SW480 (cell line): ENCODE measurements at regions not wholly inside any gene's neighbourhood (a gene's known extent, or its start where the extent isn't known, plus 50 kb on each side); places are given as distances from the start of the nearest gene placed in this dataset.
"Not testable (repeated sequence)": the region's sequence is repeated elsewhere in the genome, so short reads cannot be mapped to it uniquely, and the experiment has no call there.

ENCODE experiments used
- DNase-seq: peaks from one replicate; pipeline ENCODE4 v3.0.0-alpha.2; 2016; ENCODE audit warnings: low spot score

GRCh38 chr7:8809320-8809719, 375.9 kb downstream of the NXPH1 start:
- DNase-seq, result no peak

- no peak for DNase-seq
Observed at GRCh38 chr7:8817448-8818036, 384.1 kb downstream of the NXPH1 start.

- no peak for DNase-seq
Observed at GRCh38 chr7:8818406-8818805, 385.0 kb downstream of the NXPH1 start.

DNA sequence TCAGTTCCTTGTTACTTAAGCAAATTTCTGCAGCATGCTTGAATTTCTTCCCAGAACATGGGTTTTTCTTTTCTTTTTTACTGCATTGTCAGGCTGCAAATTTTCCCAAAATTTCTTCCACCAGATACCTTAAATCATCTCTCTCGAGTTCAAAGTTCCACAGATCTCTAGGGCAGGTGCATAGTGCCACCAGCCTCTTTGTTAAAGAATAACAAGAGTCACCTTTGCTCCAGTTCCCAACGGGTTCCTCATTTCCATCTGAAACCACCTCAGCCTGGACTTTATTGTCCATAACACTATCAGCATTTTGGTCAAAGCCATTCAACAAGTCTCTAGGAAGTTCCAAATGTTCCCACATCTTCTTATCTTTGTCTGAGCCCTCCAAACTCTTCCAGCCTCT, 389.2 kb downstream of the NXPH1 start:
- no peak for DNase-seq

DNA sequence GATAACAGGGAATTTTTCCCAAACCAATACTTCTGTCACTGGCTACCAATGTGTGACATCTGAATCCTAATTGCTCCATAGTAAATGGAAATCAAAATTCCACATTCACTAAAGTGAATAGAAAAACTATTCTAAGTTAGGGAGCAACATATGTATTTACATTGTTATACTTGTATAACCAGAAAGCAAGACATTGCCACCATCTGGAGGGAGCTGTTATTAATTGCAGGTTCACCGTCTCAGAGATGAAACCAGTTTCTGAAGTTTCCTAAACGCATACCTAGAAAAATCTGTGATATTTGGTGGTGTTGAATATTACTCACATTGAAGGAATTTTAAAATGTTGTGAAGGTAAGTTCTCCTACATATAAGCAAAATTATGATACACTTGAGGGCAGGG, 390.1 kb downstream of the NXPH1 start:
- DNase-seq, result no peak

GRCh38 chr7:8827329-8827728, 393.9 kb downstream of the NXPH1 start:
- no peak for DNase-seq

GRCh38 chr7:8829100-8829499, 395.7 kb downstream of the NXPH1 start:
- DNase-seq, result no peak

DNA sequence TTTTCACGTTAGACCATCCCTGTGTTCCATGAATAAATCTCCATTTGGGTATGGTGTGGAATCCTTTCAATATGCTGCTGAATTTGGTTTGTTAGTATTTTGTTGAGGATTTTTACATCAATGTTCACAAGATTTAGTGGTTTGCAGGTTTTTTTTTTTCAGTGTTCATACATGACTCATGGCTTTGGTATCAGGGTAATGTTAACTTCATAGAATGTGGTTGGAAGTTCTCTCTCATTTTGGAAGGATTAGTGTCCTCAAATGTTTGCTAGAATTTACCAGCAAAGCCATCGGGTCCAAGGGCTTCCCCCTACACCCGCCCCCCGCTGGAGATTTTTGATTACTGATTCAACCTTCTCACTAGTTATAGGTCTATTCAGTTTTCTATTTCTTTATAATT, 398.0 kb downstream of the NXPH1 start:
- peak; percentile 26 for DNase-seq

GRCh38 chr7:8833355-8833754, 399.9 kb downstream of the NXPH1 start:
- no peak for DNase-seq

DNA sequence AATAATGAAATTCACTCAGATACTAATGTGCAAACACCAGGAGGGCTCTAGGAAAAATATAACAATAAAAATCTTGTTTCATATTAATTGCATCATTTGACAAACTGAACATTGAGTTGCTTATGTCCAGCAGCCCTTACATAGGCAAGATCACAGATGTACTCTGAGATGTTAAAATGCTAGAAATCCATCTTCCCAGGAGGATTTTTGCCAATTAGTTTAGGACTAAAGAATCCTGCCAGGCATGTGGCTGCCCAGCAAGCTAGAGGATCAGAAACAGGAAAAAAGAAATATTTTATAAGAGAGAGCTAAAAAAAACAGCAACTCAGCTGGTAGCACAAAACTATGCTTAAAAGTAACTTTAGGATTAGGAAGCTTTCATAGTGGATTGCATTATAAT, 407.8 kb downstream of the NXPH1 start:
- no peak for DNase-seq

DNA sequence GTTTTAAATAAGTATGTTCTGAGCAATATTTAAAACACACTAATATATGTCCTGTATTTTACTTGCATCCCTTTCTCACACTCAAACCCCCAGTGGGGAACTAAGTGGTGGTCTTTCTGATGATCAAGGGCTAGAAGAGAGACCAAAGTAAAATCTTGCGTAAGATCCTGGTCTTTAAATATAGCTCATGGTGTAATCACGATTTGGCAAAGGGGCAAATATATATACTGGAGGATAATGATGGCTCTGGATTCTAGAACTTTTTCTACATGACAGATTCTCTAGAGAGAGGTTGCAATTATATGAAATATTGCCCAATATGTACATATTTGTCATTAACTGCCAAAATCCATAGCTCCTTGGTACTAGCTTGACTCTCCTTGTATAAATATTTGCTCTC, 438.3 kb downstream of the NXPH1 start:
- no peak for DNase-seq

DNA sequence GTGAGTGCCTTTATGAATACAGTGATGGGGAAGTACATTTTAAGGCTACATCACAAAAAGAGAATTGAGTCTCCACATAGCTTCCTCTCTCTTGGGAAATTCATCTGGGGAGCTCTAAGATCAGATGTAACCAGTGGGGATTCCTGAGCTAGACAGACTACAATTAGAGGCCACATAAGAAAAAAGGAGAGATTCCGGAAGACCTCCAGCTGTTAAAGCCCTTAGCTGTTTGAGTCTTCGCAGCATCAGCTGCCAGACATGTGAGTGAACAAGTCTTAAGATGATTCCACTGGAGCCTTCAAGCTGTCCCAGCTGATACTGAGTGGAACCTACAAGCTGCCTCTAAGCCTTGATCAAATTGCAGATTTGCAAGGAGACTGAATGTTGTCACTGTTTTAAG, 448.5 kb downstream of the NXPH1 start:
- DNase-seq, result no peak

DNA sequence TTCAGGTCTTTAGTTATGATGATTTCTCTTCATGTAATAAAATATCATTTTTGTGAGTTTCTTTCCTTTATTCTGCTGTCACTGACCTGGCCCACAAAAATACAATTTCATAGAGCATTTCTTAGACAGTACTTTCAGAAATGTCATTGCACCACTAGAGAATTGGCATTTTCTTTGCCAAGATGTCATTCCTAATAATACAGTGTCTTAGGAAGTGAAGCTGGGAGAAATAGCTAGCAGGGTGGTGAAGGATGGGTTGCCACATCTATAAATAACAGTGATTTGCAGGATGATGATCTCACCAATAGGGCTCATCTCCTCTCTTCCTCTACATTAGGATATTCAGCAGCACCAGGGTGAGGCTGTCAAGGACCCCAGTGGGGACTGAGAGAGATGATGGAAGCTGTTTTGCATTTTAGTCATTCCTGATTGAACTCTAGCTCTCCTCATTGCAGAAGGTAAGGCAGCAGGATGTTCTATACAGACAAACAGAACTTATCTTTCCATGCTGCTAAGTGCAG, 452.1 kb downstream of the NXPH1 start:
- DNase-seq, result no peak

DNA sequence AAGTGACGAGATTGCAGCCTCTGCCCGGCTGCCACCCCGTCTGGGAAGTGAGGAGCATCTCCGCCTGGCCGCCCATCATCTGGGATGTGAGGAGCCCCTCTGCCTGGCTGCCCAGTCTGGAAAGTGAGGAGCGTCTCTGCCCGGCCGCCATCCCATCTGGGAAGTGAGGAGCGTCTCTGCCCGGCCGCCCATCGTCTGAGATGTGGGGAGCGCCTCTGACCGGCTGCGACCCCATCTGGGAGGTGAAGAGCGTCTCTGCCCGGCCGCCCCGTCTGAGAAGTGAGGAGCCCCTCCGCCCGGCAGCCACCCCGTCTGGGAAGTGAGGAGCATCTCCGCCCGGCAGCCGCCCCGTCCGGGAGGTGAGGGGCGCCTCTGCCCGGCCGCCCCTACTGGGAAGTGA, 456.9 kb downstream of the NXPH1 start:
- not testable (repeated sequence) for DNase-seq

DNA sequence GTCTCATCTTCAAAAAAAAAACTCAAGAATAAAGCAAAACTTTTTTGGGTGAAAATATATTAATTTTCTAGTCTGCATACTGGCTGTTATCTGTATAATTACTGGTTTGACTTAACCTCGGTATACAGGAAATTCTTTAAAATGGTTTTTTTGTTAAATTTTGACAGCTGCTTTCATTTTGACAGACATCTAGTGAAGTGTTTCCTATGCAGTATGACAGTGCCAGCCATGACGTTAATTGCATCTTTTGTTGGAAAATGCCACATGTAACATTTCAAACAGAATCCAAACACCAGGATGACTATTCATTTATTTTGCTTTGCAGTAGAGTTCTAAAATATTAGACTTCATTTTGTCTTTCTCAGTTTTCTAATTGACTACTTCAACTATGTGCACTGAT, 460.4 kb downstream of the NXPH1 start:
- DNase-seq, result no peak

DNA sequence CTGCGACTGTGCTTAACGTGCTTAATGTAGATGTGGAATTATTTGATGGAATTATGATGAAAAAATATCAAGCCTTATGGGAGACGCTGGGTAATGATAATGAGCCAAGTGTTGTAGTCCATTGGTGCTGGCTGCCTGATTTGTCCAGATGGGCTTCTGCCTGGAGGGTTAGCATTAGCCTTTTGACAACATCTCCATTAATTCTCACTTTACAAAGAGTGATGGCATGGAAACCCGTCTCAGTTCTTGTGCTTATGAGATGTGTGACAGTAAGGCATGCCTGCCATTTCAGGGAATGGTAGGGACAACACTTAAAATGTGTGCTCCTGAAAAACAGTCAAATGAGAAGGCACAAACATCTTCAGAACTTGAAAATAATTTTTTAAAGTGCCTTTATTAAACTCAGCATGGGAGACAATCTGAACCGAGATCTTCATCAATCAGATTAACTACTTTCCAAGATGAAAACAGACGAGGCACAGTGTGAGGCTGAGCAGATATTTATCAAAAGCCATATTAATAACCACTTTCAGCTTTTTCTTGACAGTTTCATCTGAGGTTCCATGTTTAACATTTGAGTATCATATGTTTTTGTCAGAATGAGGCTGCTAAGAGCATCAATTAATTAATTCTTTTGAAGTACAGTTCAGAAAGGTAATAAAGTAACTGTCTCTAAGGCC, 473.1 kb downstream of the NXPH1 start:
- no peak for DNase-seq

DNA sequence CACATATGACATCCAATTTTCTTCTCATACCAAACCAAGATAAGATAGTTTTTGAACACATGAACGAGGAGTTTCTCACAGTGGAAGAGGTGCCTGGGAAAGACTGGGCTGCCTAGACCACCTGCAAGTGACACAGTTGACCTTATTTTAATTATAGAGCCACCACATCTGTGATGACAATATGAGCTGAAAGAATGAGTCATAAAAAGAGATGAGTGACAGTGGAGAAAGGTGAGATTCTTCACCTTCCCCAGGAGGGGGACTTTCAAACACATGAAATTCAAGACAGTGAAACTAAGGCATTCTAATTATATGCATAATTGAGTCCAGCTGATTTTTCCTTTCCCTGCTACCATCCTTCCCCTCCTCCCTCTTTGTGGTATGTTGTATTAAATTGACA, 475.5 kb downstream of the NXPH1 start:
- peak; percentile 37 for DNase-seq

GRCh38 chr7:8913682-8914081, 480.3 kb downstream of the NXPH1 start:
- no peak for DNase-seq

- no peak for DNase-seq
Observed at GRCh38 chr7:8921807-8922206, 488.4 kb downstream of the NXPH1 start.

DNA sequence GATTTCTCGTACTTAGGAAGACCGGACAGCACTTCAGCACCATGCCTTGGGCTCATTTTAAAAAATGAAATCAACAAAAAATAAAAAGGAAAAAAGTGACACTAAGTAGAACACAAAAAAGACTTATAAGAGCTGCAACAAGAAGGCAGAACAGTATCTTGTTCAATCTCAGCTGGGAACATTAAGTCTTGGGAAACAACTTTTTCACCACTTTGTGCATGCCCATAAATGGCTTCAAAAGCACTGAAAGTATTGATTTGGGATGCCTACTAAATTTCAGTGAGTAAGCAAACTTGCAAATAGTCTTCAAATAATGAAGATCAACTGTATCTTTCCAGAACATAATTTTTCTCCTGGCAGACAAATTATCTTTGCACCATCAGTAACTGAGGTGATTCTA, 489.3 kb downstream of the NXPH1 start:
- no peak for DNase-seq

GRCh38 chr7:8923164-8923806, 489.9 kb downstream of the NXPH1 start:
- DNase-seq, result no peak

GRCh38 chr7:8931906-8932646, 498.7 kb downstream of the NXPH1 start:
- DNase-seq, result no peak

DNA sequence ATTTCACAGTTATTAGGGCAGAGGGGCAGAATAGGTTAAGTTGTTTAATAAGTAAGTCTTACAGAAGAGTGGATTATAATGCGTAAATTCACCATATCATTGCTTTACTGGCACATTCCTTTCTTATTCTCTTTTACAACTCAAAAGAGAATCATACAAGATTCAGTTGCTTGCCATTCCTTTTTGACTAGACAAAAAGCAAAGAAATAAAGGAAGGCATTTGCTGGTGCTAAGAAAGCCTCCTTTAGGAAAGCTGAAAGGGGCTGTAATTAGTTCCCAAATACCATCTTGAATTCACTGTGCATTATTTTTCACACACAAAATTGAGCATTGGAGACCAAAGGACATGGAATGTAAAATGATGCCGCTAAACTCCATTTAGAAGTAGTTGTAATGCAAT, 499.3 kb downstream of the NXPH1 start:
- DNase-seq, result no peak
